ENCODE measurements at regions not wholly inside any gene's neighbourhood (a gene's known extent, or its start where the extent isn't known, plus 50 kb on each side); places are given as distances from the start of the nearest gene placed in this dataset.

- H4K20me1 ChIP-seq (ENCODE audit: insufficient read depth): no peaks in the 10 kb centered on the region
- H3K27ac ChIP-seq (ENCODE audit: low read length): no peak overlapping the region
- no peaks in the 10 kb centered on the region for H3K9me3 ChIP-seq (ENCODE audit: low read length)
- H3F3A ChIP-seq (ENCODE audit: insufficient read depth, low read length, poor library complexity, severe bottlenecking): no peaks in the 10 kb centered on the region
- no peak overlapping the region for H3K9ac ChIP-seq (ENCODE audit: low read length)
- no peak overlapping the region for H3K4me3 ChIP-seq (ENCODE audit: low read length)
- H3K79me2 ChIP-seq (replicated peaks; ENCODE audit: insufficient read depth, low read length): no peaks in the 10 kb centered on the region
- no peak overlapping the region for H2AFZ ChIP-seq (ENCODE audit: low read depth, low read length)
- H3K9me2 ChIP-seq (ENCODE audit: insufficient read depth, low read length): no peaks in the 10 kb centered on the region
- H3K27me3 ChIP-seq (ENCODE audit: insufficient read depth, low read depth, low read length): no peaks in the 10 kb centered on the region
- no peak overlapping the region for H3K4me2 ChIP-seq (ENCODE audit: low read length)
- H3K36me3 ChIP-seq (ENCODE audit: insufficient read depth, low read length): no peaks in the 10 kb centered on the region
- TF ChIP-seq MXI1 (conservative IDR thresholded peaks at IDR 0.05; ENCODE audit: poor library complexity, severe bottlenecking) (no peak), REST (IDR thresholded peaks at IDR 0.05; ENCODE audit: borderline replicate concordance) (no peak), RAD21 (conservative IDR thresholded peaks at IDR 0.05) (no peak), EZH2 (IDR thresholded peaks at IDR 0.05; ENCODE audit: borderline replicate concordance, insufficient read depth, low read length, poor library complexity, severe bottlenecking) (no peak), TAF1 (IDR thresholded peaks at IDR 0.05; ENCODE audit: low read depth) (no peak), CTCF (IDR thresholded peaks at IDR 0.05; ENCODE audit: poor library complexity, severe bottlenecking) (no peak)
Measured at GRCh38 chr6:99019381-99019780, 71.6 kb upstream of the FBXL4 start.

- Histone ChIP-seq H3F3A (ENCODE audit: insufficient read depth, low read length, poor library complexity, severe bottlenecking) (no peaks in the 10 kb centered on the region), H3K27ac (ENCODE audit: low read length) (no peak overlapping the region), H3K9me3 (ENCODE audit: low read length) (no peaks in the 10 kb centered on the region), H3K27me3 (ENCODE audit: insufficient read depth, low read depth, low read length) (no peaks in the 10 kb centered on the region), H3K4me3 (ENCODE audit: low read length) (no peak overlapping the region), H3K36me3 (ENCODE audit: insufficient read depth, low read length) (no peaks in the 10 kb centered on the region), H3K79me2 (replicated peaks; ENCODE audit: insufficient read depth, low read length) (no peaks in the 10 kb centered on the region), H2AFZ (ENCODE audit: low read depth, low read length) (no peak overlapping the region), H3K9ac (ENCODE audit: low read length) (no peak overlapping the region), H3K4me2 (ENCODE audit: low read length) (no peak overlapping the region), H4K20me1 (ENCODE audit: insufficient read depth) (no peaks in the 10 kb centered on the region), H3K9me2 (ENCODE audit: insufficient read depth, low read length) (no peaks in the 10 kb centered on the region)
- no peak for TF ChIP-seq EZH2 (IDR thresholded peaks at IDR 0.05; ENCODE audit: borderline replicate concordance, insufficient read depth, low read length, poor library complexity, severe bottlenecking)
- no peak for TF ChIP-seq RAD21 (conservative IDR thresholded peaks at IDR 0.05)
- TF ChIP-seq MXI1 (conservative IDR thresholded peaks at IDR 0.05; ENCODE audit: poor library complexity, severe bottlenecking): no peak
- TF ChIP-seq TAF1 (IDR thresholded peaks at IDR 0.05; ENCODE audit: low read depth): no peak
- TF ChIP-seq EP300 (conservative IDR thresholded peaks at IDR 0.05; ENCODE audit: poor library complexity, severe bottlenecking): no peak
- no peak for TF ChIP-seq REST (IDR thresholded peaks at IDR 0.05; ENCODE audit: borderline replicate concordance)
- TF ChIP-seq SMC3 (conservative IDR thresholded peaks at IDR 0.05; ENCODE audit: poor library complexity): no peak
- no peak for TF ChIP-seq CTCF (IDR thresholded peaks at IDR 0.05; ENCODE audit: poor library complexity, severe bottlenecking)
- no peak for TF ChIP-seq POLR2AphosphoS5 (IDR thresholded peaks at IDR 0.05)
Measured at GRCh38 chr6:99017150-99017549, 69.4 kb upstream of the FBXL4 start.
